SIG-M5 treated with dmso at 0.1 percent for 504 hours (cell line): ENCODE measurements at regions not wholly inside any gene's neighbourhood (a gene's known extent, or its start where the extent isn't known, plus 50 kb on each side); places are given as distances from the start of the nearest gene placed in this dataset.
"Not testable (repeated sequence)": the region's sequence is repeated elsewhere in the genome, so short reads cannot be mapped to it uniquely, and the experiment has no call there.

Source experiments
- DNase-seq: peaks from one replicate; lab custom pipeline; 2025; ENCODE audit not compliant: unreplicated experiment; lab: John Stamatoyannopoulos, UW

DNA sequence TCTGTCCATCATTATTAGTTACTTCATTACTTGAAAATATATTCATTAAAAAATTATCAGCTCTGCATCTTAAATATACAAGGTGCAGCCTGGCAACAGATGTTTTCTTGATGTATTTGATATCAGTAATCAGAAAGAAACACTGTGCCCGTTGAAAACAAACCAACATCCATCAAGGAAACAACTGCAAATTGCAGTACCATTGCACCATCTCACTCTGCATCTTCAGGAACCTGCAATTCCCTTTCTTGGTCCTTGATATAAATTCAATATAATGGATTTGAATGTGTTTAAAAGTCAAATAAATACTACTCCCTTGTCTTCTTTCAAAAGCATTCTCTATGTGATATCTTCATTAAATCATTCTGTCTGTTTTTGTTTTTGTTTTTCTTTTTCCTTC lies 1131.2 kb downstream of the FAM181B start:
- no peak for DNase-seq

DNA sequence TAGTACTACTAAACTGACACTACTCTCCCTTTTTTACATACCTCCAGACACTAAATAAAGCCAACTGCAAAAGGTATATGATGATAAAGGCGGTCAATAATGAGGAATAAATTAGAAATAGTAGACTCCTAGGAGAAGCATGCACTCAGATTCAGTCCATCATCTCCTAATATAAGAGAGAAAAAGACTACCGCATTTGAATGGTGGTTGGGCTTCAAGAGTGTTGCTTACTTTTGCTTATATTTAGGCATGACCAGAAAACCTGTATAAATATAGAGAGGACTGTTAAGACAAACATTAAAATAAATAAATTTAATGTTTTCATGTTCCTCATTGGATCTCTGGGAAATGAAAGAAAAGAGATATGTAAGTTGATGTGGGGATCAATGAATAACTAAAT lies 1137.0 kb downstream of the FAM181B start:
- DNase-seq, result no peak

- DNase-seq, result no peak
These were observed 1148.2 kb downstream of the FAM181B start for GRCh38 chr11:81585390-81585933.

DNA sequence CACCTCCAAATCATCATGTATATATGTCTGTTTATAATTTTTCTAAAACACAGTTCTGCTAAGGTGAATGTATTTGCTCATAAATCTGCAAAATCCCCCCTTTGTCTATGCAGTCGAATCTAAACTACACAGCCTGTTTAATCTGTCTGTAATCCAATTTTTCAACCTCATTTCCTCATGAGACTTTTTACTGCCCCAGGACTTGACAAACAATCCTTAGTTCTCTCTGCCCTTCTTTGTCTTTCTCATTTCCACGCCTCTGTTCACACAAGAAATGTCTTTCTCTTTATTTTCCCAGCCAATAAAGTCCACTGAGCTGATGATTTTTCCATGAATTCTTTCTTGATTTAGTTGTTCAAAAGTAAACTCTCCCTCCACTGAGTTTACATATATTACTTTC lies 1154.3 kb downstream of the FAM181B start:
- DNase-seq, result no peak

- DNase-seq, result no peak
These were observed 1155.1 kb downstream of the FAM181B start for GRCh38 chr11:81578571-81578970.

DNA sequence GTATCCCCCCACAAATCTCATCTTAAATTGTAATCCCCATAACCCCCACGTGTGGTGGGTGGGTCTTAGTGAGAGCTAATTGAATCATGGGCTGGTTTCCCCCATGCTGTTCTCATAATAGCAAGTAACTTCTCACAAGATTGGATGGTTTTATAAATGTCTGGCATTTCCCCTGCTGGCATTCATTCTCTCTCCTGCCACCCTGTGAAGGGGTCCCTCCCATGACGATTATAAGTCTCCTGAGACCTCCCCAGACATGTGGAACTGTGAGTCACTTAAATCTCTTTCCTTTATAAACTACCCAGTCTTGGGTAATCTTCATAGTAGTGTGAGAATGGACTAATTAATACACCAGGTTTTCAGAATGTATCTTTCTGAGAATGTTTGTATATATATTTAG lies 1159.4 kb downstream of the FAM181B start:
- no peak for DNase-seq

DNA sequence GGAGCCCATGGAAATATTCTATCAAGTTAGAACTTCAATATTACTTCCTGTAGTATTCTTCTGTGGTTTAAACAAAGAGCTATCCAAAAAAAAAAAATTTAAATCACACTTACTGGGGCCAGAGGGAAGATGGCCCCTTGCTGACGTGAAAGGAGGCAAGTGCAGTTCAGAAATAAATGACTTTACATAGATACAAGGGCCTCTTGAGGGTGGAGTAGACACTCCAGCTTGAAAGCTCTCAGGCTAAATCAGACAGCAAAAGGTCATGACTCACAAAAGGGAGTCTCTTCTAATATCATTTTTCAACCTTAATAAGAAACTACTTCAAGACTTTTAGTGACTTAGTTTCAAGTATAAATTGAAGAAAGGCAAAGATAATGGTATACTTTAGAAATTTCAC lies 1160.3 kb downstream of the FAM181B start:
- no peak for DNase-seq

DNA sequence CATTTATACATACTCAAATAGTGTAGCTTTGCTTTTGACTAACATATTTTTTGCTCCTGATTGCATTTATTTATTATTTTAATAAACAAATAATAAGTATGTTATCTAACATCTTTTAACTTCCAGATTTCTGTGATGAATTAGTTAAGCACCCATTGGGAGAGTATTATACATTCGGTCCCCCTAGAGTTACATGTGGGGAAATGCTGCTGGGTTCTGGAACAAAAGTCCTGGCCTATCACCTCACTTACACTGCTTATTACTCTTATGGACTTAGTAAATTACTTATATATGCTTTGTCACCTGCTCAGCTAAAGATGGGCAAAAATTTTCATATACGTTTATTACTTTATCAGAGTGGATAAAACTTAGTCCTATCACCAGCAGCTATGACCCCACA lies 1163.0 kb downstream of the FAM181B start:
- DNase-seq, result no peak

DNA sequence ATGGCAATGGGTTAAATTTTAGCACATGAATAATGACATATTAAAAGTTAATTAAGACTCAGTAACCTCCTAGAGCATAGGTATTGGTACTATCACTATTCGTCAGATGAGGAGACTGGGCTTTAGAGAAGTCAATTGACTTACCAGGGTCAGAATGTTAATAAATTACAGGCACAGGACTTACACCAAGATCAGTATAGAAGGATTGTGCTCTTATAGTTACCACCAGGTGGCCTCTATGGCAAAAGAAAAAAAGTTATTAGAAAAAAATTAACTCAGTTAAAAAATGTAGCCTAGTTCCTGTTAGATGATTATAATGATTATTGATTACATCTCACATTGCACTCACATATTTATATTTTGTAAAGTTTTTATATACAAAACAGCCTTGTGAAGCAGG lies 1163.7 kb downstream of the FAM181B start:
- peak; percentile 0 for DNase-seq

GRCh38 chr11:81568918-81569317 lies 1164.7 kb downstream of the FAM181B start:
- no peak for DNase-seq

DNA sequence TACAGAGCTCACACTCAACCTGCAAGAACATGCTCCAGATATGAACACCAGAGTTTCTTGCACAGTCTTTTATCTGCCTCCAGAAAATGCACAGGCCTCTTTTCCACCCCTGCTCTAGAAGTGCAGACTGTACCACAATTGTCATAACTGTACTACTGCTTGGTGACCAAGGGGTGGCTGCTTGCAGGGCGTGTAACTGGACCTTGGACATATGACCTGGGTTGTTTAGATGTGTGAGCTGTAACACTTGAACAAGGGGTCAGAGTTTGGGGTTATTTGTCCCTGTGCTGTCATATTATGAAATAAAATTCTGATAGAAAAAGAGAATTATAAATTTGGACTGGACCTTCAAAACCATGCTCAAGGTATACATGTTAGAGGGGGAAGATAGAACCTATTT lies 1185.5 kb downstream of the FAM181B start:
- no peak for DNase-seq

GRCh38 chr11:81539806-81540205 lies 1193.9 kb downstream of the FAM181B start:
- DNase-seq, result not testable (repeated sequence)

DNA sequence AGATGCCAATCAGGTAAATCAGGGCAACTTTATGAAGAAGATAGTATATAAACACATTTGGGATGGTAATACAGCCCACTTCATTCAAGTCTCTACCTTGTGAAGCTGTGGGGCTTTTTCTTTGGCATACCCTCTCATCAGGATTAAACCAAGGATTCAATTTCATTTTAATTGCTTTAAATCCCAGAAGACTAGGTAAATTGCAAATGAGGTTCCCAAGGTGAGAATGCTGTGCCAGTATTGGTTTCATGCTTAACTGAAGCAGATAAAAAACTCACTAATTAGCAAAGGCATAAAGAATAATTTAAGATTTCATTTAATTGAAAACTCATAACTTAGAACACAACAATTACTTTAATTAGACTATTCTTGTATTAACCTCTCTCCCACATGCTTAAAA lies 1218.1 kb downstream of the FAM181B start:
- DNase-seq, result no peak

DNA sequence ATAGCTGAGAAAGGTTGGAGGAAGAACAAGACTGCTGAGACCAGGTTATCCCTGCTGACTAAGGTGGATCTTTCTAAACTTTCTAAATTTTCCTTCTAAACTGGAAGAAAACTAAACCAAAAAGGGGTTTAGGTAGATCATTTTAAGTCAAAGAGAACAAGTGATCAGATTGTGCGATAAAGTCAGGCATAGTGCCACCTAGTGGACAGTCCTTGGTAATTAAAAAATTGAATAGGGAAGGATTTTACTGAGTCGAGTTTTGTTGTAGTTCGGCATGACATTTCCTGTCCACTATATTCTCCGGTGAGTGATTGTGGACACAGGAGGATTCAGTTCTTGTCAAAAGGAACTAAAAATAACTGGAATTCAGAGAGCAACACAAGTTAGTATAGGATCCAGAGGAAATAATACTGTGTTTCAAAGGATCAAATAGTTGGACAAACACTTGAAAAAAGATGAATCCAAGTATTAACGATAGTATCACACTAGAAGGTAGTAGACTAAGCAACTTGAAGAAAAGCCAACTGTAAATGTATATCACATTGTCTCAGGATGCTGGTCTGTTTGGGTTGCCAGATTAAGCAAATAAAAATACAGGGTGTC lies 1236.4 kb downstream of the FAM181B start:
- DNase-seq, result peak; percentile 39

DNA sequence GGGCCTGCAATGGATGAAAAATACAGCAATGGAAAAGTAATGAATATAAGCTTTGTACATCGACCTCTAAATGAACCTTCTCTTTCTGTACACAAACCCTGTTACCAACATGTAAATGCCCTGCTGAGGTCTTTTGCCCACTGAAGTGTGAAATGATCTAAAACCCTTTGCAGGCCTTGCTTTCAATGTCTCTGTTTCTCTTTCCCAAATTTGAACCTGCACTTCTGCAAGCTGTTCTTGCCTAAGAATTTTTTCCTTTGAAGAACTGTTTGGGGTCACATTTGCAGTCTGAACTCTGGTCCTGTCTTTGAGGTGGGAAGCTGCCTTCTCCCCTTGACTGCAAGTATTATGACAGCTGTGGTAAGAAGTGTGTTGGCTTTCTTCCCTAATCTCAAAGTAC lies 1237.1 kb downstream of the FAM181B start:
- no peak for DNase-seq

DNA sequence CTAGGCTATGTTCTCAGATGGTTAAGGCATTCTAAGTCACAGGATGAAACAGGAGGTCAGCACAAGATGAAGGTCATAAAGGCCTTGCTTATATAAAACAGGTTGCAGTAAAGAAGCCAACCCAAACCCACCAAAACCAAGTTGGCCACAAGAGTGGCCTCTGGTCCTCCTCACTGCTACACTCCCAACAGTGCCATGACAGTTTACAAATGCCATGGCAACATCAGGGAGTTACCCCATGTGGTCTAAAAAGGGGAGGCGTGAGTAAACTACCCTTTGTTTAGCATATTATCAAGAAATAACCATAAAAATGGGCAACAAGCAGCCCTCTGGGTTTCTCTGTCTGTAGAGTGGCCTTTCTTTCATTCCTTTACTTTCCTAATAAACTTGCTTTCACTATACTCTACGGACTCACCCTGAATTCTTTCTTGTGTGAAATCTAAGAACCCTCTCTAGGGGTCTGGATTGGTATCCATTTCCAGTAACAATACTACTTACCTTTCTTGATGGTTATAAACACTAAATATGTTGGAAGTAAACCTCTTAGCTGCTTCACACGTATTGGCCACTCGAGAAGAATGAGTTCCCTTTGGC lies 1237.9 kb downstream of the FAM181B start:
- DNase-seq, result no peak

DNA sequence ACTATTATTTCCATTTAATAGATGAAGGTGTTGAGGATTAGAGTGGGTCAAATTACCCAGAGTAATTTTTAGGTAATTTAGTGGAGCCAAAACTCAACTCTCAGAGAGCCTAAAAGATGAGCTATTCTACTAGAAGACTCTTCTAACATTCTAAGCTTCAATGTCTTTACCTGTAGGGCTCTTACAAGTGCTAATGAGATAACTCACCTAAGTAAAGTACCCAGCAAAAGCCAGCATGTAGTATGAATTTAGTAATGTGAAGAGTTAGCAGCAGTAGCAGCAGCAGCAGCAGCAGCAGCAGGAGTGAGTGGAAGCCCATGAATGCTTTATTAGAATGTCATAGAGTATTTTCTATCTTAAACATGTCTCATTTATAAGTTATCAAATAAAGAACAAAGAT lies 1239.2 kb downstream of the FAM181B start:
- DNase-seq, result no peak

DNA sequence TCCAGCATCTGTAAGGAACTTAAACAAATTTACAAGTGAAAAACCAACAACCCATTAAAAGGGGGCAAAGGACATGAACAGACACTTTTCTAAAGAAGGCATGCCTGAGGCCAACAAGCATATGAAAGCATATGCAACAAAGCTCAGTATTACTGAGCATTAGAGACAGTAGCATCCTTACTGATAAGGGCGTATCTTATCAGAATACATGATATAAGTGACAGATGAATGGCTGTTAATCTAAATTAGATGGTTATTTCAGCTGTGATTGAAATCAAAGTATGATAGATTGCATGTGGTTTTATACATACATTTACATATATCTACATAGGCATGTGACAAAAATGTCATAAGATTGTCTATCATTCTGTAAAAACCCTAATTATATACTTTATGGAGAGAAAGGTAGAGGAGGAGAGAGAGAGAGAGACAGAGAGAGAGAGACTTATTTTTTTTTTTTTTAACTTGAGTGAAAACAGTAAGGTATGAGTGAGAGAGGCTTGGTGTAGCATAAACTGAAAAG lies 1240.7 kb downstream of the FAM181B start:
- DNase-seq, result no peak

GRCh38 chr11:81487109-81487508 lies 1246.6 kb downstream of the FAM181B start:
- DNase-seq, result no peak

GRCh38 chr11:81484196-81484595 lies 1249.5 kb downstream of the FAM181B start:
- DNase-seq, result no peak

DNA sequence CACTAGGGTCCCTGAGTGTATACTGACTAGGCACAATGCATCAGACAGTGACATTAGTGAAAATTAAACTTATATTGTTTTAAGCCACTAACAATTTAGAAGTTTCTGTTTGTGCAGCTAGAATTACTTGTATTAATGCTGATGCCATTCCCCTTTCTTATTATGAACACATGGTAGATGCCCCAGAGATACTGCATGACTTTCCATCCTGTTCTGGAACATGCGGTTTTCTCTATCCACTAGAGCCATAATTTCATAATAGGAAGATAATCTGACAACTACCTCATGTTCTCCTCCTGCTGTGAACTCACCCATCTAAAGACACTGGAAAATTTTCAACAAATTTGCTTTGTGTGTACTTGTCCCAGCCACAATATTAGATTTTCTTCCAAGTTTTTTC lies 1256.4 kb downstream of the FAM181B start:
- no peak for DNase-seq

- no peak for DNase-seq
These were observed 1257.3 kb downstream of the FAM181B start for GRCh38 chr11:81476345-81476744.

GRCh38 chr11:81472646-81473045 lies 1261.0 kb downstream of the FAM181B start:
- no peak for DNase-seq
